ENCODE measurements at regions not wholly inside any gene's neighbourhood (a gene's known extent, or its start where the extent isn't known, plus 50 kb on each side); places are given as distances from the start of the nearest gene placed in this dataset.
"Not testable (repeated sequence)": the region's sequence is repeated elsewhere in the genome, so short reads cannot be mapped to it uniquely, and the experiment has no call there.

- DNase-seq (ENCODE audit: low read depth, low spot score): no peak
- Histone ChIP-seq H3K9ac (ENCODE audit: insufficient read length) (no peak overlapping the region), H3K27ac (no peak overlapping the region), H3K36me3 (ENCODE audit: insufficient read depth, low read length) (no peaks in the 10 kb centered on the region), H3K4me3 (no peak overlapping the region), H3K9me3 (ENCODE audit: low read depth, low read length) (no peaks in the 10 kb centered on the region)
- TF ChIP-seq POLR2AphosphoS5 (IDR thresholded peaks at IDR 0.05; ENCODE audit: borderline replicate concordance, low read depth, low read length) (no peak), EZH2 (IDR thresholded peaks at IDR 0.05) (no peak), FOXP2 (optimal IDR thresholded peaks at IDR 0.05; ENCODE audit: control extremely low read depth, extremely low read length, insufficient read depth) (no peak)
Measured at GRCh38 chr7:68078157-68078710, 1081.6 kb downstream of the TYW1 start.

GRCh38 chr7:68082066-68082960, 1085.7 kb downstream of the TYW1 start:
- not testable (repeated sequence) for H3K4me3 ChIP-seq; H3K36me3 ChIP-seq (ENCODE audit: insufficient read depth, low read length); H3K27ac ChIP-seq; DNase-seq (ENCODE audit: low read depth, low spot score); H3K9me3 ChIP-seq (ENCODE audit: low read depth, low read length); H3K9ac ChIP-seq (ENCODE audit: insufficient read length)

DNA sequence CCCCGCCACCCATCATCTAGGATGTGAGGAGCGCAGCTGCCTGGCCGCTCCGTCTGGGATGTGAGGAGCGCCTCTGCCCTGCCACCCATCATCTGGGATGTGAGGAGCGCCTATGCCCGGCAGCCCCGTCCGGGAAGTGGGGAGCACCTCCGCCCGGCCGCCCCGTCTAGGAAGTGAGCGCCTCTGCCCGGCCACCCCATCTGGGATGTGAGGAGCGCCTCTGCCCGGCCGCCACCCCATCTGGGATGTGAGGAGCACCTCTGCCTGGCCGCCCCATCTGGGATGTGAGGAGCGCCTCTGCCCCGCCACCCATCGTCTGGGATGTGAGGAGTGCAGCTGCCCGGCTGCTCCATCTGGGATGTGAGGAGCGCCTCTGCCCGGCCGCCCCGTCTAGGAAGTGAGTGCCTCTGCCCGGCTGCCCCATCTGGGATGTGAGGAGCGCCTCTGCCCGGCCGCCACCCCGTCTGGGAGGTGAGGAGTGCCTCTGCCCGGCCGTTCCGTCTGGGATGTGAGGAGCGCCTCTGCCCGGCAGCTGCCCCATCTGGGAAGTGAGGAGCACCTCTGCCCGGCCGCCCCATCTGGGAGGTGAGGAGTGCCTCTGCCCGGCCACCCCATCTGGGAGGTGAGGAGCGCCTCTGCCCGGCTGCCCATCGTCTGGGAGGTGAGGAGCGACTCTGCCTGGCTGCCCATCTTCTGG, 1086.5 kb downstream of the TYW1 start:
- not testable (repeated sequence) for H3K27ac ChIP-seq; DNase-seq (ENCODE audit: low read depth, low spot score); H3K4me3 ChIP-seq; H3K36me3 ChIP-seq (ENCODE audit: insufficient read depth, low read length); H3K9me3 ChIP-seq (ENCODE audit: low read depth, low read length); H3K9ac ChIP-seq (ENCODE audit: insufficient read length)

DNA sequence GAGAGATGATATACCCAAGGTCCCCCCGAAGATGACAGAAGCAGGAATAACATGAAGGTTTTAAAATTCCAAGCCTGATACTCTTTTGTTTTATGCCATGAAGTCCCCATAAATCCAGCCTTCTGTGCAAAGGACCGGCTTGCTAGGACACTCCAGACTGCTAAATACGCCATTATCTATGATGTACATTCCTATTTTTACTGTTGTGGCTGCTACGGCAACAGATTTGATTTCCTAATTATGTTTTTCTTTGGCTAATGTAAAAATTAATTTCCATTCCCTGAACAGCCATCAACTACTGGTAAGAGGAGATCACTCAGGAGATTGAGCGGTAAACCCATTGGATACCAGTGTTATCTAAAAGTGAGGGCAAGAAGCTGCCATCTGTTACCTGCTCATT, 1090.8 kb downstream of the TYW1 start:
- no peak for DNase-seq (ENCODE audit: low read depth, low spot score)
- H3K4me3 ChIP-seq: no peak overlapping the region
- H3K9ac ChIP-seq (ENCODE audit: insufficient read length): no peak overlapping the region
- H3K27ac ChIP-seq: no peak overlapping the region
- H3K36me3 ChIP-seq (ENCODE audit: insufficient read depth, low read length): no peaks in the 10 kb centered on the region
- no peaks in the 10 kb centered on the region for H3K9me3 ChIP-seq (ENCODE audit: low read depth, low read length)
- TF ChIP-seq FOXP2 (optimal IDR thresholded peaks at IDR 0.05; ENCODE audit: control extremely low read depth, extremely low read length, insufficient read depth): no peak
- TF ChIP-seq POLR2AphosphoS5 (IDR thresholded peaks at IDR 0.05; ENCODE audit: borderline replicate concordance, low read depth, low read length): no peak
- no peak for TF ChIP-seq EZH2 (IDR thresholded peaks at IDR 0.05)

DNA sequence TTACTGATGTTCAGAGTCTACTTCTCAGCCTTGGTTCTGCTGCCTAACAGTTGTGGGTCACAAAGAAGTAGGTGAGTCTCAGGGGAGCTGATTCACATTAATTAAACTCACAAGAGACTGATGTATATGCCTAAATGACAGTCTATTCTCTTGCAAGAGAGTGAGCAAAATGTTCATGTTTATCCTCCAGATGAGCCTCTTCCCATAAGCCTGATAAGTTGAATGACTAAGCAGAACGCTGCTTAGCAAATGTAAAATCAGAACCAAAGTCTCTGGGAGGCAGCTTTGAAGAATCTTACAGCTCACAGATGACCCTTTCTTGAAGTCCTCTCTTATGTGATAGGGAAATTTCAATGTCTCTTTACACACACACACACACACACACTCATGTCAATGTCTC, 1092.2 kb downstream of the TYW1 start:
- DNase-seq (ENCODE audit: low read depth, low spot score): no peak
- H3K4me3 ChIP-seq: no peak overlapping the region

DNA sequence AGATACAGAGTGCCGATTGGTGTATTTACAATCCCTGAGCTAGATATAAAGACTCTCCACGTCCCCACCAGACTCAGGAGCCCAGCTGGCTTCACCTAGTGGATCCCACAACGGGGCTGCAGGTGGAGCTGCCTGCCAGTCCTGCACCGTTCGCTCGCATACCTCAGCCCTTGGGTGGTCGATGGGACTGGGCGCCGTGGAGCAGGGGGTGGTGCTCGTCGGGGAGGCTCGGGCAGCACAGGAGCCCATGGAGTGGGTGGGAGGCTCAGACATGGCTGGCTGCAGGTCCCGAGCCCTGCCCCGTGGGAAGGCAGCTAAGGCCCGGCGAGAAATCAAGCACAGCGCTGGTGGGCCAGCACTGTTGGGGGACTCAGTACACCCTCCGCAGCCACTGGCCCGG, 1093.6 kb downstream of the TYW1 start:
- H3K27ac ChIP-seq; H3K9ac ChIP-seq (ENCODE audit: insufficient read length); DNase-seq (ENCODE audit: low read depth, low spot score); H3K4me3 ChIP-seq; H3K36me3 ChIP-seq (ENCODE audit: insufficient read depth, low read length); H3K9me3 ChIP-seq (ENCODE audit: low read depth, low read length): not testable (repeated sequence)

More for the DNA sequence above, 1092.2 kb downstream of the TYW1 start:
- H3K27ac ChIP-seq: no peak overlapping the region
- no peak overlapping the region for H3K9ac ChIP-seq (ENCODE audit: insufficient read length)
- H3K9me3 ChIP-seq (ENCODE audit: low read depth, low read length): no peaks in the 10 kb centered on the region
- TF ChIP-seq POLR2AphosphoS5 (IDR thresholded peaks at IDR 0.05; ENCODE audit: borderline replicate concordance, low read depth, low read length) (no peak), FOXP2 (optimal IDR thresholded peaks at IDR 0.05; ENCODE audit: control extremely low read depth, extremely low read length, insufficient read depth) (no peak), EZH2 (IDR thresholded peaks at IDR 0.05) (no peak)
- no peaks in the 10 kb centered on the region for H3K36me3 ChIP-seq (ENCODE audit: insufficient read depth, low read length)

GRCh38 chr7:68103319-68103718, 1106.7 kb downstream of the TYW1 start:
- no peak overlapping the region for H3K9ac ChIP-seq (ENCODE audit: insufficient read length)
- H3K36me3 ChIP-seq (ENCODE audit: insufficient read depth, low read length): no peaks in the 10 kb centered on the region
- TF ChIP-seq EZH2 (IDR thresholded peaks at IDR 0.05): no peak
- no peak for TF ChIP-seq POLR2AphosphoS5 (IDR thresholded peaks at IDR 0.05; ENCODE audit: borderline replicate concordance, low read depth, low read length)
- TF ChIP-seq FOXP2 (optimal IDR thresholded peaks at IDR 0.05; ENCODE audit: control extremely low read depth, extremely low read length, insufficient read depth): no peak
- H3K9me3 ChIP-seq (ENCODE audit: low read depth, low read length): no peaks in the 10 kb centered on the region
- DNase-seq (ENCODE audit: low read depth, low spot score): no peak
- H3K27ac ChIP-seq: no peak overlapping the region
- H3K4me3 ChIP-seq: no peak overlapping the region

DNA sequence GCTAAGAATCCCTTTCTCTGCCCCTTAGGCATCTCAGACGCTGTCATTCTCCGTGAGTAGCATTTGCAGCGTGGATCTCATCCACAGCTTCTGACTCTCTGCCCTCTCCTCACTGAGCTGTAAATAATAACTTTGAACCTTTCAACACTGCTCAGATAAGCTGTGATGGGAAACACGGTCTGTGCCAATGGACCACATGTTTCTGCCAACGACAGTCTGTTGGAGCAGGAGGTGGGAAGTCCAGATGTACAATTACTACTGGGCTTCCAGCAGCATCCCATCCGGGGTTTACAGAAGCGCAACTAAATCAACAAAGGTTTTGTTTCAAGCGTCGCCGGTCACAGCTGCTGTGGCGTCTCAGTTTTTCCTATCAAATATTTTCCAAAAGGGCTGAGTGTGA, 1110.6 kb downstream of the TYW1 start:
- Histone ChIP-seq H3K27ac (no peak overlapping the region), H3K9me3 (ENCODE audit: low read depth, low read length) (no peaks in the 10 kb centered on the region), H3K36me3 (ENCODE audit: insufficient read depth, low read length) (no peaks in the 10 kb centered on the region), H3K4me3 (no peak overlapping the region), H3K9ac (ENCODE audit: insufficient read length) (no peak overlapping the region)
- TF ChIP-seq POLR2AphosphoS5 (IDR thresholded peaks at IDR 0.05; ENCODE audit: borderline replicate concordance, low read depth, low read length): no peak
- TF ChIP-seq EZH2 (IDR thresholded peaks at IDR 0.05): no peak
- TF ChIP-seq FOXP2 (optimal IDR thresholded peaks at IDR 0.05; ENCODE audit: control extremely low read depth, extremely low read length, insufficient read depth): no peak
- DNase-seq (ENCODE audit: low read depth, low spot score): no peak

- no peak overlapping the region for H3K9ac ChIP-seq (ENCODE audit: insufficient read length)
- H3K27ac ChIP-seq: no peak overlapping the region
- no peak for DNase-seq (ENCODE audit: low read depth, low spot score)
- no peak for TF ChIP-seq FOXP2 (optimal IDR thresholded peaks at IDR 0.05; ENCODE audit: control extremely low read depth, extremely low read length, insufficient read depth)
- no peak for TF ChIP-seq EZH2 (IDR thresholded peaks at IDR 0.05)
- no peak for TF ChIP-seq POLR2AphosphoS5 (IDR thresholded peaks at IDR 0.05; ENCODE audit: borderline replicate concordance, low read depth, low read length)
- H3K9me3 ChIP-seq (ENCODE audit: low read depth, low read length): no peaks in the 10 kb centered on the region
- H3K36me3 ChIP-seq (ENCODE audit: insufficient read depth, low read length): no peaks in the 10 kb centered on the region
- H3K4me3 ChIP-seq: no peak overlapping the region
Measured at GRCh38 chr7:68107968-68108367, 1111.3 kb downstream of the TYW1 start.
